WTC11 (cell line): ENCODE measurements at regions not wholly inside any gene's neighbourhood (a gene's known extent, or its start where the extent isn't known, plus 50 kb on each side); places are given as distances from the start of the nearest gene placed in this dataset.

Experiments used
- ATAC-seq: fragments of 200-7000 bp; cut with Tn5 transposase; 2 replicates; pipeline ENCODE4 v1.10.0; 2021; ENCODE audit warnings: mild to moderate bottlenecking, moderate library complexity
- CTCF ChIA-PET: fragments of 300-600 bp; sonication (Branson Sonifier 250); formaldehyde crosslinking; loops from one replicate; lab custom pipeline; 2021; ENCODE audit warnings: antibody characterized with exemption; lab: Charles Lee
- POLR2A ChIA-PET: fragments of 350-600 bp; sonication (Branson Sonifier 250); formaldehyde crosslinking; loops from one replicate; lab custom pipeline; 2021; ENCODE audit warnings: antibody characterized with exemption; lab: Charles Lee
- DNase-seq: peaks from one replicate; pipeline ENCODE4 v3.0.0; 2021; ENCODE audit warnings: low spot score
- H3K27ac Mint-ChIP-seq: 2 replicates; pipeline ENCODE4 v1.8.0; 2021; ENCODE audit warnings: mixed read lengths
- H3K27me3 Mint-ChIP-seq: 2 replicates; pipeline ENCODE4 v1.8.0; 2021; ENCODE audit warnings: low read depth, mild to moderate bottlenecking, moderate library complexity, mixed read lengths
- H3K36me3 Mint-ChIP-seq: 2 replicates; pipeline ENCODE4 v1.8.0; 2021; ENCODE audit warnings: mixed read lengths
- H3K4me1 Mint-ChIP-seq: 2 replicates; pipeline ENCODE4 v1.8.0; 2022; ENCODE audit warnings: mixed read lengths
- H3K4me3 Mint-ChIP-seq: 2 replicates; pipeline ENCODE4 v1.8.0; 2021; ENCODE audit warnings: mild to moderate bottlenecking, moderate library complexity, mixed read lengths
- H3K9me3 Mint-ChIP-seq: 2 replicates; pipeline ENCODE4 v1.8.0; 2021; ENCODE audit warnings: mixed read lengths
- CREM ChIP-seq: sonication (generic); formaldehyde crosslinking; IDR thresholded peaks from 2 replicates; pipeline ENCODE4 v1.8.1; 2022; ENCODE audit warnings: mild to moderate bottlenecking, missing genetic modification reagents, moderate library complexity
- FOXP1 ChIP-seq: sonication (generic); formaldehyde crosslinking; IDR thresholded peaks from 2 replicates; pipeline ENCODE4 v1.8.0; 2022; ENCODE audit warnings: missing genetic modification reagents, mild to moderate bottlenecking, moderate library complexity, borderline replicate concordance
- GABPB1 ChIP-seq: sonication (generic); formaldehyde crosslinking; IDR thresholded peaks from 2 replicates; pipeline ENCODE4 v1.8.1; 2023; ENCODE audit warnings: mild to moderate bottlenecking, missing genetic modification reagents
- GRHL2 ChIP-seq: fragments of 250-450 bp; sonication (Bioruptor Pico); IDR thresholded peaks from 2 replicates; pipeline ENCODE4 v1.8.0; 2022; ENCODE audit warnings: mild to moderate bottlenecking, moderate library complexity; ENCODE audit not compliant: insufficient replicate concordance, severe bottlenecking
- USF1 ChIP-seq: sonication (generic); formaldehyde crosslinking; IDR thresholded peaks from 2 replicates; pipeline ENCODE4 v1.8.0; 2022; ENCODE audit warnings: mild to moderate bottlenecking, missing genetic modification reagents
- ZBTB21 ChIP-seq: sonication (generic); formaldehyde crosslinking; IDR thresholded peaks from 2 replicates; pipeline ENCODE4 v1.8.1; 2023; ENCODE audit warnings: mild to moderate bottlenecking, missing genetic modification reagents, borderline replicate concordance
- ZNF121 ChIP-seq: sonication (generic); formaldehyde crosslinking; IDR thresholded peaks from 2 replicates; pipeline ENCODE4 v1.8.0; 2023; ENCODE audit warnings: missing genetic modification reagents
- ZNF396 ChIP-seq: fragments of 250-450 bp; sonication (Bioruptor Pico); IDR thresholded peaks from 2 replicates; pipeline ENCODE4 v1.8.0; 2021; ENCODE audit warnings: mild to moderate bottlenecking, moderate library complexity, borderline replicate concordance
- ZNF512 ChIP-seq: sonication (generic); formaldehyde crosslinking; IDR thresholded peaks from 2 replicates; pipeline ENCODE4 v1.8.1; 2022; ENCODE audit warnings: missing genetic modification reagents, borderline replicate concordance
- TF ChIP-seq, protein P1 (sequence below): sonication (generic); formaldehyde crosslinking; IDR thresholded peaks from 2 replicates; pipeline ENCODE4 v1.8.0; 2023; ENCODE audit warnings: mild to moderate bottlenecking, missing genetic modification reagents
- TF ChIP-seq, protein P2 (sequence below): sonication (generic); formaldehyde crosslinking; IDR thresholded peaks from 2 replicates; pipeline ENCODE4 v1.8.0; 2023; ENCODE audit warnings: missing genetic modification reagents

DNA sequence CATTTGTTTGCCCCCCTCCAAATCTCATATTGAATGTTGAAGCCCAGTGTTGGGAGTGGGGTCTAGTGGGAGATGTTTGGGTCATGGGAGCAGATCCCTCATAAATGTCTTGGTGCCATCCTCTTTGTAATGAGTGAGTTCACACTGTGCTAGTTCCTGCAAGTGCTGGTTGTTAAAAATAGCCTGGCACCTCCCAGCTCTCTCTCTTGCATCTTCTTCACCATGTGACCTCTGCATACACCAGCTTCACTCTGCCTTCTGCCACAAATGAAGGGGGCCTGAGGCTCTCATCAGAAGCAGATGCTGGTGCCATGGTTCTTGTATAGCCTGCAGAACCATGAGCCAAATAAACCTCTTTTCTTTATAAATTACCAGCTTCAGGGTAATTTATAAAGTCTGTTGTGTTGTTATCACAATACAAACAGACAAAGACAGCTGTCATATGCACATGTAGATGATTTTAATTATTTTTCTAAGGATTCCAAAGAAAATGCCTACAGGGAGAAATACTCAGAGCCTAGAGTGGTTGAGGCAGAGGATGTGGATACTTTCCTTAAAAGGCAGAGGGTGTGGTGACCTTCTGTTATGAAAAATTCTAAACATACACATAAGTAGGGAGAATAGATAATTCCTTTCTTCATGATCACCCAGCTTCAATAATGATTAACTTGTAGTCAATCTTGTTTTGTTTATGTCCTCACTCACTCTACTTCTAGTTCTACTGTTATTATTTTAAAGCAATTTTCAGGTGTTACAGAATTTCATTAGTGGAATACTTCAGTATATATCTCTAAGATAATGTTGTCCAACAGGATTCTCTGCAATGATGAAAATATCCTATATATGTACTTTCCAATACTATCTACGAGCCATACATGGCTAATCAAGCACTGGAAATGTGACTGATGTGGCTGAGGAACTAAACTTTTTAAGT, 75.1 kb upstream of the RANBP6 start (continued):
- TF ChIP-seq GRHL2 (CRISPR knock-in tag) = no peak
- no peak for TF ChIP-seq GABPB1 (CRISPR knock-in tag)
- TF ChIP-seq ZNF396 (CRISPR knock-in tag) = no peak
- no peak for TF ChIP-seq ZNF512 (CRISPR knock-in tag)

- Mint-ChIP-seq H3K27ac (no peak overlapping the region), H3K27me3 (no peaks in the 10 kb centered on the region), H3K4me3 (no peak overlapping the region), H3K9me3 (peaks cover 14% of the 10 kb centered on the region), H3K36me3 (no peaks in the 10 kb centered on the region), H3K4me1 (peaks cover 12% of the 10 kb centered on the region)
- TF ChIP-seq, protein P1, sequence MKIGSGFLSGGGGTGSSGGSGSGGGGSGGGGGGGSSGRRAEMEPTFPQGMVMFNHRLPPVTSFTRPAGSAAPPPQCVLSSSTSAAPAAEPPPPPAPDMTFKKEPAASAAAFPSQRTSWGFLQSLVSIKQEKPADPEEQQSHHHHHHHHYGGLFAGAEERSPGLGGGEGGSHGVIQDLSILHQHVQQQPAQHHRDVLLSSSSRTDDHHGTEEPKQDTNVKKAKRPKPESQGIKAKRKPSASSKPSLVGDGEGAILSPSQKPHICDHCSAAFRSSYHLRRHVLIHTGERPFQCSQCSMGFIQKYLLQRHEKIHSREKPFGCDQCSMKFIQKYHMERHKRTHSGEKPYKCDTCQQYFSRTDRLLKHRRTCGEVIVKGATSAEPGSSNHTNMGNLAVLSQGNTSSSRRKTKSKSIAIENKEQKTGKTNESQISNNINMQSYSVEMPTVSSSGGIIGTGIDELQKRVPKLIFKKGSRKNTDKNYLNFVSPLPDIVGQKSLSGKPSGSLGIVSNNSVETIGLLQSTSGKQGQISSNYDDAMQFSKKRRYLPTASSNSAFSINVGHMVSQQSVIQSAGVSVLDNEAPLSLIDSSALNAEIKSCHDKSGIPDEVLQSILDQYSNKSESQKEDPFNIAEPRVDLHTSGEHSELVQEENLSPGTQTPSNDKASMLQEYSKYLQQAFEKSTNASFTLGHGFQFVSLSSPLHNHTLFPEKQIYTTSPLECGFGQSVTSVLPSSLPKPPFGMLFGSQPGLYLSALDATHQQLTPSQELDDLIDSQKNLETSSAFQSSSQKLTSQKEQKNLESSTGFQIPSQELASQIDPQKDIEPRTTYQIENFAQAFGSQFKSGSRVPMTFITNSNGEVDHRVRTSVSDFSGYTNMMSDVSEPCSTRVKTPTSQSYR (CRISPR knock-in tag) = no peak
- no peak for TF ChIP-seq ZBTB21 (CRISPR knock-in tag)
- TF ChIP-seq CREM (CRISPR knock-in tag) = no peak
- no peak for TF ChIP-seq FOXP1 (CRISPR knock-in tag)
- TF ChIP-seq ZNF121 (CRISPR knock-in tag) = no peak
- TF ChIP-seq ZNF396 (CRISPR knock-in tag) = no peak
- DNase-seq (no peak), ATAC-seq (no peak)
- CTCF ChIA-PET = no interaction called here
- POLR2A ChIA-PET = no interaction called here
Observed at GRCh38 chr9:6089300-6089699, 73.9 kb upstream of the RANBP6 start.

- H3K4me3 Mint-ChIP-seq = no peak overlapping the region
- H3K4me1 Mint-ChIP-seq = peaks cover 19% of the 10 kb centered on the region
Observed at GRCh38 chr9:6086006-6086655, 70.7 kb upstream of the RANBP6 start.

More at GRCh38 chr9:6086006-6086655, 70.7 kb upstream of the RANBP6 start:
- Mint-ChIP-seq H3K27ac (no peak overlapping the region), H3K36me3 (no peaks in the 10 kb centered on the region), H3K27me3 (no peaks in the 10 kb centered on the region), H3K9me3 (peaks cover 14% of the 10 kb centered on the region)
- DNase-seq (no peak), ATAC-seq (no peak)
- TF ChIP-seq USF1 (CRISPR knock-in tag) = no peak
- no peak for TF ChIP-seq ZBTB21 (CRISPR knock-in tag)
- TF ChIP-seq, protein P2, sequence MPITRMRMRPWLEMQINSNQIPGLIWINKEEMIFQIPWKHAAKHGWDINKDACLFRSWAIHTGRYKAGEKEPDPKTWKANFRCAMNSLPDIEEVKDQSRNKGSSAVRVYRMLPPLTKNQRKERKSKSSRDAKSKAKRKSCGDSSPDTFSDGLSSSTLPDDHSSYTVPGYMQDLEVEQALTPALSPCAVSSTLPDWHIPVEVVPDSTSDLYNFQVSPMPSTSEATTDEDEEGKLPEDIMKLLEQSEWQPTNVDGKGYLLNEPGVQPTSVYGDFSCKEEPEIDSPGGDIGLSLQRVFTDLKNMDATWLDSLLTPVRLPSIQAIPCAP (CRISPR knock-in tag) = no peak
- TF ChIP-seq FOXP1 (CRISPR knock-in tag) = no peak
- ChIA-PET CTCF (interaction anchor here (1.4 kb wide), 1 partner anchor 32 kb away, joined by 4 read pairs; no protein-coding TSS in a partner anchor), POLR2A (no interaction called here)
